Heart left ventricle (tissue), 13 donors: ENCODE measurements at regions not wholly inside any gene's neighbourhood (a gene's known extent, or its start where the extent isn't known, plus 50 kb on each side); places are given as distances from the start of the nearest gene placed in this dataset.

Experiments
- POLR2A ChIP-seq, 2 donors: fragments of 450-650 bp; IDR thresholded peaks; one replicate each; pipeline ENCODE4 v1.6.1; 2017; ENCODE audit warnings: antibody characterized with exemption in 2 of 2, mild to moderate bottlenecking in 2 of 2, moderate library complexity in 2 of 2
- TF ChIP-seq, protein P1 (sequence below), 12 donors: fragments of 200-600 bp; sonication (generic) in 4 of 12; IDR thresholded peaks; one replicate each; pipeline versions ENCODE4 v1.5.0 to v1.8.0; 2018 to 2022; ENCODE audit warnings: antibody characterized with exemption in 12 of 12, mild to moderate bottlenecking in 5 of 12
- donor health status: ischemic (EF 13 %, LVEDD 7.1; RV severe dilation, severe dysfunction).
- donor health status: DM: no; HTN: yes; CAD: no.
- donor health status: DM: no; HTN: no; CAD: no.
- donor health status: ischemic (EF 25% LVEDD 6.9; RV normal size, moderate dysfunction).
- donor health status: ischemic (EF 25% LVEDD 5.7; RV mildly dilated, moderate dysfunction).
- donor health status: ischemic (EF 35%, LVEDD 5.7; RV mildly dilated, moderate dysfunction).
- donor health status: nonischemic (EF 11% LVEDD 7.7; RV severe dilation, severe dysfunction).
- donor health status: DM: yes; HTN: yes; CAD: no.
- donor health status: PGD.
- donor health status: ischemic (EF 29% LVEDD 5.4; RV normal size, mild dysfunction).
- donor health status: nonischemic (EF 23%, LVEDD 6.1; RV moderate dilation, normal function).

DNA sequence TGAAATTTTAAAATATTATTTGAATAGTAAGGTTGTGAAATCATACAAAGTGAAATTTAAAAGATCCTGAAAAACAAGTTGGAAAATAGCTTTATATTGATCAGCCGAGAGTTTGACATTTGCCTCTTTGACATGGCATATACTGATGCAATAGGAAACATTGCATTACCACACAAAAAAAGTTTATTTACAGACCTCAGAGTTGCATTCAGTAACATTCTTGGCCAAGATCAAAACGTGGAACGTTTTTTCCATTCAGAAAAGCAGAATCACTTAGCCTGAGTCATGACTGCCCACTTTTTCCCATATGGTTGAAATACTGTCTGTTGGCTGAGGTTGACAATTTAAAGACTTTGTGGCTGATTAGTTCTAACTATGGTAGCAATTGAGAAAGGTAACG is 55.1 kb upstream of the BACH2 start:
- TF ChIP-seq, protein P1, sequence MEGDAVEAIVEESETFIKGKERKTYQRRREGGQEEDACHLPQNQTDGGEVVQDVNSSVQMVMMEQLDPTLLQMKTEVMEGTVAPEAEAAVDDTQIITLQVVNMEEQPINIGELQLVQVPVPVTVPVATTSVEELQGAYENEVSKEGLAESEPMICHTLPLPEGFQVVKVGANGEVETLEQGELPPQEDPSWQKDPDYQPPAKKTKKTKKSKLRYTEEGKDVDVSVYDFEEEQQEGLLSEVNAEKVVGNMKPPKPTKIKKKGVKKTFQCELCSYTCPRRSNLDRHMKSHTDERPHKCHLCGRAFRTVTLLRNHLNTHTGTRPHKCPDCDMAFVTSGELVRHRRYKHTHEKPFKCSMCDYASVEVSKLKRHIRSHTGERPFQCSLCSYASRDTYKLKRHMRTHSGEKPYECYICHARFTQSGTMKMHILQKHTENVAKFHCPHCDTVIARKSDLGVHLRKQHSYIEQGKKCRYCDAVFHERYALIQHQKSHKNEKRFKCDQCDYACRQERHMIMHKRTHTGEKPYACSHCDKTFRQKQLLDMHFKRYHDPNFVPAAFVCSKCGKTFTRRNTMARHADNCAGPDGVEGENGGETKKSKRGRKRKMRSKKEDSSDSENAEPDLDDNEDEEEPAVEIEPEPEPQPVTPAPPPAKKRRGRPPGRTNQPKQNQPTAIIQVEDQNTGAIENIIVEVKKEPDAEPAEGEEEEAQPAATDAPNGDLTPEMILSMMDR (IDR thresholded peaks at IDR 0.05), result no peak
- TF ChIP-seq POLR2A (IDR thresholded peaks at IDR 0.05), result no peak
